Neural cell (in vitro differentiated cells): ENCODE measurements at regions not wholly inside any gene's neighbourhood (a gene's known extent, or its start where the extent isn't known, plus 50 kb on each side); places are given as distances from the start of the nearest gene placed in this dataset.

ENCODE experiments used
- CTCF ChIP-seq: fragments of 450-650 bp; IDR thresholded peaks from 2 replicates; pipeline ENCODE4 v1.5.1; 2014; ENCODE audit warnings: antibody characterized with exemption, mild to moderate bottlenecking, moderate library complexity; ENCODE audit not compliant: poor library complexity, severe bottlenecking
- EP300 ChIP-seq: fragments of 450-650 bp; conservative IDR thresholded peaks from 2 replicates; pipeline ENCODE4 v1.6.1; 2014; ENCODE audit warnings: antibody characterized with exemption, mild to moderate bottlenecking, moderate library complexity; ENCODE audit not compliant: poor library complexity, severe bottlenecking
- EZH2 ChIP-seq: fragments of 200-600, 300-800 bp; shearing (Covaris generic), sonication (generic); IDR thresholded peaks from 2 replicates; pipeline ENCODE4 v1.6.1; 2014; ENCODE audit warnings: antibody characterized with exemption, low read length, borderline replicate concordance, mild to moderate bottlenecking; ENCODE audit not compliant: insufficient read depth, poor library complexity, severe bottlenecking
- MXI1 ChIP-seq: fragments of 450-650 bp; conservative IDR thresholded peaks from 2 replicates; pipeline ENCODE4 v1.6.1; 2014; ENCODE audit warnings: antibody characterized with exemption, mild to moderate bottlenecking; ENCODE audit not compliant: poor library complexity, severe bottlenecking
- POLR2AphosphoS5 ChIP-seq: IDR thresholded peaks from 2 replicates; pipeline ENCODE4 v1.6.1; 2012
- RAD21 ChIP-seq: fragments of 450-650 bp; conservative IDR thresholded peaks from 2 replicates; pipeline ENCODE4 v1.6.1; 2014; ENCODE audit warnings: antibody characterized with exemption, mild to moderate bottlenecking, moderate library complexity
- REST ChIP-seq: IDR thresholded peaks from 2 replicates; pipeline ENCODE4 v1.6.1; 2012; ENCODE audit warnings: borderline replicate concordance
- SMC3 ChIP-seq: fragments of 450-650 bp; conservative IDR thresholded peaks from 2 replicates; pipeline ENCODE4 v1.6.1; 2014; ENCODE audit warnings: antibody characterized with exemption, mild to moderate bottlenecking, moderate library complexity; ENCODE audit not compliant: poor library complexity
- TAF1 ChIP-seq: IDR thresholded peaks from 2 replicates; pipeline ENCODE4 v1.6.1; 2012; ENCODE audit warnings: low read depth

GRCh38 chr4:96566755-96567154, 726.9 kb downstream of the PDHA2 start:
- TF ChIP-seq CTCF (no peak), RAD21 (no peak), EZH2 (no peak), SMC3 (no peak), REST (no peak), POLR2AphosphoS5 (no peak), MXI1 (no peak), EP300 (no peak), TAF1 (no peak)
